Caki2 (cell line): ENCODE measurements at regions not wholly inside any gene's neighbourhood (a gene's known extent, or its start where the extent isn't known, plus 50 kb on each side); places are given as distances from the start of the nearest gene placed in this dataset.
"Not testable (repeated sequence)": the region's sequence is repeated elsewhere in the genome, so short reads cannot be mapped to it uniquely, and the experiment has no call there.

Experiments
- DNase-seq: peaks from one replicate; pipeline ENCODE4 v3.0.0-alpha.2; 2015; ENCODE audit warnings: low read depth
- in situ Hi-C: cut with HindIII; loops from 2 replicates; pipeline ENCODE4 v1.10.0; 2016; ENCODE audit warnings: low sequenced_read_pairs, low pct_unique_long_range_greater_than_20kb, mixed read lengths

DNA sequence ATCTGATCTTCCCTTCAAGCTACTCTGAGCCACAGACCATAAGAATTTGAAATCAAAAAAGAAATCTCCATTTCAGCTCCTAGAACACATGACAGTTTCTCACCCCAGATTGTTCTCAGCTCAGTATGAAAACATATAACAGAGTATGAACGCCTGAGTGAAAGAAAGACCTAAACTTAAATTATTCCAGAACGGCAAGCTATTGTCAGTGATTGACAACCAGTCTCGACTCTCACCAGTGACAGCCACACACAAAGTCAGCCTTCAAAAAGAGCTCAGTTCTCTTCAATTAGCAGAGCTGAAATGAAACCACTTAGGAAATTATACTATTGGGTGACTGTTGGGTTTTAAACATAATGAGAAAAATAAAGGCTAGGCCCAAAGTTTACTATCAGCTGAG is 312.8 kb downstream of the OMA1 start:
- in situ Hi-C loops = no loop called here
- no peak for DNase-seq

DNA sequence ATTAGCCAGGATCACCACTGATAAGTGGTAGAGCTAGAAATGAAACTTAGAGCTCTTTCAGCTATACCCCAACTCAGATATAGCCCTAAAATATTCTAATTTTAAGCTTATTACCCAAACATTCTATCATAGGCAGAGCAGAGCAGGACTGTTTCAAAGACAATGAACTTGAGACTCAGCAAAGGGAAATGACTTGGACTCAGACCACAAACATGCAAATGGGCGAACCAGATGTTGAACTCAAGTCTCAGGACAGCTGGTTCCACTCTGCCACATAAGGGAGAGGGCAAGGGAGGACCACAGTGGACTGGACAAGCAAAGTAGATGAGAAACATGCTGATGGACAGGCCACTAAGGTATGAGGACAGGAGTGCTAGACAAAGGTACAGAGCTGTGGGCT is 315.3 kb downstream of the OMA1 start:
- no peak for DNase-seq
- in situ Hi-C loops = no loop called here

DNA sequence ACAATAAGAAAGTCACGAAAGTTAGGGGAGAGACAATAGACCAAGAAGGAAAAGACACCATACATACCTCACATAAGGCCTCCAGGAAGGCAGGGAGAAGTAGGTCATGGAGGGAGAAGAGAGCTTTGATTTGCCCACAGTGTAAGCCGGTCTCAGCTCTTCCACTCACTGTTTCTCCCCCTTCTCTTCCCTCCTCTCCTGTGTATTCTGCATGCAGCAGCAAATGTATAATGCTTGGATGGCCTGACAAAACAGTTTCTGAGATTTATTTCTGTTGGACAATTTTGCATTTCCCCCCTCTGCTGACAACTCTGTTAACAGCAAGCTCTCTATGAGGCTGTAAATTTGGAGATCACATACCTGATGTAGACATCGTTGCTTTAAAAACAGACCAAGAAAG is 318.9 kb downstream of the OMA1 start:
- in situ Hi-C loops = no loop called here
- DNase-seq = no peak

DNA sequence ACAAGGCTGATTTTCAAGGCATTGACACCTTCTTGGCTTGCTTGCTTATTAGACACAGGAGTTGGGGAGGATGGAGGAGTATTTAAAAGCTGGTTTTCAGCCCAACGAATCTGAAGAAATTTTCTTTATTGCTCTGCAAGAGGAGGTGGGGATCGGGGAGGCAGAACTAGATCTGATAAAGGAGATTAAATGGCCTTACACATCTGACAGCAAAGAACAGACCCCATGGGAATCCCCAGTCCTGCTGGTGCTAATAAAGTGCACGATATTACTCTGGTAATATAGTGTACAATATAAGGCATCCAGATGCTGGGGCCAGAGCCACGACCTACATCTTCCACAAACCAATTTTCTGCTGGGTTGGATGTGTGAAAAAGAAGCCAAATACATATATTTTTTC is 323.0 kb downstream of the OMA1 start:
- DNase-seq = no peak
- in situ Hi-C loops = no loop called here

DNA sequence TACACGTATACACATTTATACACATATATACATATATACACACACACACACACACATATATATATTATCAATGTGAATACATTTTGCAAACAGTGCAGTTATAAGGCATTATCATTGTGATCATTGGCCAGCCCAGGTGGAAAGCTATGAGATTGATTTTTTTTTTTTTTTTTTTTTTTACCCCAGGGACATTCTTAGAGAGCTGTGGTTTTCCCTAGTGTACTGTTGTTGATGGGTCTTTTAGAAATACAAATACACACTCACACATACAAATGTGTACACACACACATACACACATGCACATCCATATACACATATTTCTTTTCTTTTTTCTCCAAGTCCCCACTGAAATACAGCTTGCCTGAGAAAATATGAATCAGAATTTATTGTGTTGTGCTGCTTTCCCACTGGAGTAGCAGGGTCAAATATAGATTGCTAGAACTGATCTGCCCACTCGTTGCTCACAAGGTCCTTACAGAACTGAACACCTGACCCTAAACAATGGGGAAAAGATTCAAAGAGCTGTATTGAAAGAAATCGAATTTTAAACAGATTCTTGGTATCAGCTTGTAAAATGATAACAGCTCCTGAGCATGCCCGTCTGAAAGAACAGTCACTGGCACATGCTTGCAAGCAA is 325.6 kb downstream of the OMA1 start:
- in situ Hi-C loops = no loop called here
- no peak for DNase-seq

DNA sequence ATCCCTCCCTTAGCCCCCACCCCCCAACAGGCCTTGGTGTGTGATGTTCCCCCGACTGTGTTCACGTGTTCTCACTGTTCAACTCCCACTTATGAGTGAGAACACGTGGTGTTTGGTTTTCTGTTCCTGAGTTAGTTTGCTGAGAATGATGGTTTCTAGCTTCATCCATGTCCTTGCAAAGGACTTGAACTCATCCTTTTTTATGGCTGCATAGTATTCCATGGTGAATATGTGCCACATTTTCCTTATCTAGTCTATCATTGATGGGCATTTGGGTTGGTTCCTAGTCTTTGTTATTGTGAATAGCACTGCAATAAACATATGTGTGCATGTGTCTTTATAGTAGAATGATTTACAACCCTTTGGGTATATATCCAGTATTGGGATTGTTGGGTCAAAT is 330.4 kb downstream of the OMA1 start:
- DNase-seq, in situ Hi-C loops: not testable (repeated sequence)

DNA sequence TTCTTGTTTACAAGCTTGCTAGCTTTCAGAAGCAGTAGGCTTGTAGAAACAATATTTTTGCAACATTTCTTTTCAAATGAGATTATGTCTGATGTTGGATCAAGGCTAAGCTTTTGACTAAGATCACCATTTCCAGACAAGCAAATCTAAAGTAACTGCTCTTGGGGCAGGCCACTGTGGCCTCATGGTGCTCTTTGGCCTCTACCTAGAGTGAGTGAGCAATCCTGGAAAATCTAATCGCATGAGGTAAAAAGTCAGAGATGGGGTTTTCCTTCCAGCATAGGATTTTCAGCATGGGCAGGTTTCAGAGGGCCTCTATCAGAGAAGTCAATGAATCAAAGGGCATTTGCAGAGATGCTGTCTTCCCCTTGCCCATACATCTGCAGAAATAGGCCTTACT is 331.9 kb downstream of the OMA1 start:
- in situ Hi-C loops = no loop called here
- no peak for DNase-seq

DNA sequence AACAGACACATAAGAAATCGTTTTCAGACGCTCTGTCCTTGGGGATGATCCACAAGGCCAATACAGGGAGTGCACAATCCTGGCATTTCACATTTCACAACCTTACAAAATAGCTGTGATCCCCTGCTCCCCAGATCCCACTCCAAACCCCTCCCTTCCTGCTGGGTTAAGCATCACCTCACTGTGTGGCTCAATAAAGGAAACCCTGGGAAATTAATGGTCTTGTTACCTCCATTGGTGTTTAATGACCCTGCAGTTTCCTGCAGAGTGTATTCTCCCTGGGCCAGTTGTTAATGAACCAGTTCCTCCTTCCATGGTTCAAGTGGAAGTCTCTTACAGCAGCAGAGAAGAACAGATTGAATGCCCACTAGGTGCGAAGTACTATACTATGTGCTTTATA is 334.7 kb downstream of the OMA1 start:
- DNase-seq = no peak
- in situ Hi-C loops = no loop called here

DNA sequence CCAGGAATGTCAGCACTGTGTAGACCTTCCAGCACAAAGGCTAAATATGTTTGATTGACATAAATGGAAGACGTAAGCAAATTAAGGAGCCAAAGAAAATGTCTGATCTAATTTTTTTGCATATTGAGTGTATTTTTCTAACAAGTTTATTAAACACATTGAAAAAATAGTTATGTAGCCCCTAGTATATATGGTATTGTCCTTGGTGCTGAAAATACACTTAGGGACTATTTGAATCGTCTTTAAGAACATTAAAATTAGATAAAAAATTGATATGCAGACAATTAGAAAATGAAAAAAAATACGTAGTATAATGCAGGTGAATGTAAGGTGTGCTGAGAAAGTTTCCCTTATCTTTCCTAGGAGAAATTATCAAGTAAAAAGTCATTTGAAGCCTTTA is 337.0 kb downstream of the OMA1 start:
- DNase-seq = no peak
- in situ Hi-C loops = no loop called here

DNA sequence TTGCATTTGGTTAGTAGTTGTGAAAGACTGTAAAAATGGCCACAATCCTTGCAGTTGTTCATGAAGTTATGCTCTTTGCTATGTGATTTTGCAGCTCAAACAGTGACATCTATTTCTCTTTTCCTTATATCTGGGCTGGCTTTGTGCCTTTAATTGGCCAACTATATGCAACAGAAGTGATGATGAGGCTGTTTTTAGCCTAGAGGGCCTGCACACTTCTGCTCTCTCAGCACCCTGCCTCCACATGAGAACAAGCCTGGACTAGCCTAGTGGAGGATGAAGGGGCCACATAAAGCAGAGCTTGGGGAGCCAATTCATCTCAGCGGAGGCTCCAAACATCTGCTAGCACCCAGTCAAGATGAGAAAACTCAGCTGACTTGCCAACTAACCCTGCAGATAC is 339.8 kb downstream of the OMA1 start:
- no peak for DNase-seq
- in situ Hi-C loops = no loop called here

DNA sequence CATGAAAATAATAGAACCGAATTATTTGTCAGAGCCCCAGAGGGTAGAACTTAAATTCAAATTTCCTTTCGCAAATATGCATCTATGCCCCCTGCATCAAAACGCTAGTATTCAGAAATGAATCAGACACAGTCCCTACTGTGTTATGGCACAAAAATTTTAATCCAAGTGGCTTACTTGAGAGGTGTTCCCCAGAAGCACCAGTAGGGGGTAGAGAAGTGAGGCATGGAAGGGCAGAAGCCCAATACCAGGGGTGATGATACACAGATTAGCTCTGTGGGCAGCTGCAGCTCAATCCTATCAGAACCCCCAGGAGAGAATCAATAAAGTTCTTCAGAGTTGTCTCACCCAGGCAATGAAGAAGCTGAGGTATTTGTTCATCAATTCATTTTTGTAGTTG is 342.2 kb downstream of the OMA1 start:
- in situ Hi-C loops = no loop called here
- no peak for DNase-seq

DNA sequence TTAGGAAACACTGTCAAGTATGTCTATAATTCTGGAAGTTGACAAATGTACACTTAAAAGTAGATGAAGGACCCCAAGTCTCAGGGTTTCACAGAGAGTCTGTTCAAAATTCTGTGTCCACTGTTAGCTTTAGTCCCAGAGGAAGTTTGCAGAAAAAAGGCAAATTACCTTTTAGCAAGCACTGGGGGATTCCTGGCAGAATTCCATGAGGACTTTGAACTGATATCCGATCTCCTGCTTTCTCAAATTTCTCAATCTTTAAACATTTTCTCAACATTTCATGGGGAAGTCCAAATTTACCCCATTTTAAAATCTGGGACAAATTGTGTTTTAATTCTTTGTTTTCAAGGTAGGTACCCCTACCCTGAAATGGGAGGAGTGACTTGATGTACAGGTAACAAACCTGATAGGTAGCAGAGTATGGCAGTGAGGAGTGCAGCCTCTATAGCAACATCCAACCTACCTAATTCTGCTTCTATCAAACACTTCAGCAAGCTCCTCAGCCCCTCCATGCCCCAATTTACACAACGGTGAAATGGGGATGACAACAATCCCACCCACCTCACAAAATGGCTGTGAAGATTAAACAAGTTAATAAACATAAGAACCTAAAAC is 344.9 kb downstream of the OMA1 start:
- in situ Hi-C loops = no loop called here

DNA sequence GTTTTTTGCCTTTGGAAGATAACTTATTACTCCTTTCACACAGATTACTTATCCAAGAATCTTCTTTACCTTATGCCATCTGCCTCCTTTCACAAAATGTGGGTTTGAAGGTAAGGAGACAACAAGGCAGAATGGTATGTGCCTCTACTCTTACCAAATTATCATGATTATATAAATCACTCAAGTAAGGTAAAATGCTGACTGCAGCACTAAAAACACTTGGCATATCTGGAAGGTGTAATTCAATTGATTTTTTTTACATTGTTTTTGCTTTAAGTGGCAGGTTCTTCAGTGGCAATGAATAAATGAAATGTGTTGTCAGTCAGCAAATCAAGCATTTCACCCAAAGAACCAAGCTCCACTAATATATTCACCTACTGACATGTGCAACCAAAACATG is 346.1 kb downstream of the OMA1 start:
- in situ Hi-C loops = no loop called here
- DNase-seq = no peak

More for the DNA sequence above, 344.9 kb downstream of the OMA1 start:
- no peak for DNase-seq

DNA sequence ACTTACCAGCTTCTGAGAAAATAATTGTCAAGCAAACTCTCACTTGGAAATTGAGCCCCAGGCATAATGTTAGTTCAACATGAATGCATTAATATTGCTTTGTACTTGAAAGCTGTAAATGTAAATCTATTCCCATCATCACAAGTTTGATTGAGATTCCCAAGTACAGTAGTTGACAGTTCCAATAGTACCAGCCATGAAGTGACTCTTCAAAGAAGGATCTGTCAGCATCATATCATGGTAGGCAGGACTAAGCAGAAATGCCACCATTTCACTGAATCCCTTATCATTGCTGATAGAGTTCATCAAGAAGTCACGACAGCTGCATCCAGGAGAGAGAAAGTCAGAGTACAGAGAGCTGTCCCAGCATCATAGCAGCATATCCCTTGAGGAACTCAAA is 348.7 kb downstream of the OMA1 start:
- DNase-seq = no peak
- in situ Hi-C loops = no loop called here

DNA sequence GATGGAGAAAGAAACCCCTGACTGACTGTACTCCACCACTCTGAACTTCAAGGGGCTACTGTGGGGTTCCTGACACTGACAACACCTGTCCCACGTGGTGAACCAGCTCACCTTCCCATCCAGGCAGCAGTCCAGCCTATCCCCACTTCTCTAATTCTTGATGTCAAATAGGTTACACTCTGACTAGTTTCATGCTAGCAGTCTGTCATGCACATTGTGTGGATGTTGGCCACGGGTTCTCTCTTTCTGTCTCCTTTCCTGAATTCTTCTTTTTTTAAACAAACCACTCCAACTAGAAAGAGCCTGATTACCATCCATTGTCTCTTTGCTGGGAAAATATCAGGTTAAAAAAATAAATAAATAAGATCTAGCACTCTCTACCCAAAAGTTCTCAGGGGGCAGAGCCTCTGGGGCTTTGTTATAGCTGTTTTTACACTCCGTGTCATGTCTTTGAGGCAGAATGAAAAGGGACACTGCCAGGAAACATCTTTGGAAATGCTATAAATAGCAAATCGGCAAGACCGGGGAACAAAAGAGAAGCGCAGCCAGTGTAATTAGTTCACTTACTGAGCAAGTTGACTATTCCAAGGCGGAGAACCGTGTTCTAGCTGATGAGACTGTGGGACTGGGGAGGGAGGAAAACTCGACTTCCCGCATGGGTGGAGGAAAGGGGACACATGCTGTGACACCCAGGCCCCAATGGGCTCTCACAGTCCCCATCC is 356.1 kb downstream of the OMA1 start:
- in situ Hi-C loops = no loop called here

DNA sequence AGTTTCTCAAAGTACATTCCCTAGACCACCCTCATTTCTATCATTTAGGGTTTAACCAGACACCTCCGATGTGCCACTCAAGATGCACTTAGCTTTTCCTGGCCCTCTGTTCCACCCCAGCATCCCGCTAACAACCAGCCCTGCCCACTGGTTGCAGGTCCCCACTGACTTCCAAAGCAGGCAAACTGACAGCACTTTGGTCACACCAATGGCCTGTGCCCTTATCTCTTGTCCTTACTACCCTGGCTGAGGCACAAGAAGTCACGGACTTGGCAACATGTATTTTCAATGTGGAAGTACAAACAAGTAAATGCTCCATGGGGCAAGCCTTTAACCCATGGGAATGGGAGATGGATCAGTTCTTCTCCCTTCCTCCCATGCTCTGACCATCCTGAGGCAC is 357.1 kb downstream of the OMA1 start:
- in situ Hi-C loops = no loop called here
- DNase-seq = no peak

More for the DNA sequence above, 356.1 kb downstream of the OMA1 start:
- no peak for DNase-seq

DNA sequence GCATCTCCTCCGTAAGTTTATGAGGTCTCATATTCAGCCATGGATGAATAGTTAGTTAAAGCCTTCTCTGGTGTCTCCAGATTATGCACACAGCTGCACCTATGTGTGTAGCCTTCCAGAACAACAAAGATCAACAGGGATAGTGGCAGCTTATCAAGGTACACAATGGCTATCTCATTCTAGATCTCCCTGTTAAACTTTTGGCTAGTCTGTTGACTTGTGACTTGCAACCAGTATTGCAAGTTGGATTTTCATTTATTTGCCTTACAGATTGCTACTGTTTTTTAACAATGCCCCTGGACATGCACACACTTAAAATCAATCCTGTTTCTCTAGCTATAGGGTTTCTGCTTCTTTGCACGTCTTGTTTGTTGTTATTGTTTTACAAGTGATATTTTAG is 363.2 kb downstream of the OMA1 start:
- DNase-seq = no peak
- in situ Hi-C loops = no loop called here

DNA sequence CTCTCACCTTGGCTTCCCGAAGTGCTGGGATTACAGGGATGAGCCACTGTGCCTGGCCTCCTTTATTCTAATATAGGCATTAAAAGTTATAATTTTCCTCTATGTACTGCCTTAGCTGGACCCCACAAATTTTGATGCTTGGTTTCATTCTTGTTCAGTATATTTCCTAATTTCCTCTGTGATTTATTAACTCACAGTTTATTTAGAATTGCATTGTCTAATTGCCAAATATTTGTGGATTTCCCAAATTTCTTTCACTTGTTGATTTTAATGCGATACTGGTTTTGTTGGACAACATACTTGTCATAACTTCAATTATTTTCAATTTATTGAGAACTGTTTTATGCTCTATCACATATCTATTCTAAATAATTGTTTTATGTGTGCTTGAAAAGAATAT is 366.0 kb downstream of the OMA1 start:
- in situ Hi-C loops = no loop called here
- DNase-seq = no peak

DNA sequence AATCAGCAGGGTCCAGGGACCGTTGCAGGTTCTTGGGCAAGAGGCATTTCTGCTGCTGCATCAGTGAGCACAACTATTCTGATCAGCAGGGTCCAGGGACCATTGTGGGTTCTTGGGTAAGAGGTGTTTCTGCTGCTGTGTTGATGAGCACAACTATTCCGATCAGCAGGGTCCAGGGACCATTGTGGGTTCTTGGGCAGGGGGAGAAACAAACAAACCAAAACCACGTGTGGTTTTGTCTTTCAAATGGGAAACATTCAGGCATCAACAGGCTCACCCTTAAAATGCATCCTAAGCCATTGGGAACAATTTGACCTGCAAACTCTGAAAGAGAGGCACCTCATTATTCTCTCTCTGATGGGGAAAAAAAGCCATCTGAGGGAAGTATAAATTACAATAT is 377.4 kb downstream of the OMA1 start:
- in situ Hi-C loops = not testable (repeated sequence)

DNA sequence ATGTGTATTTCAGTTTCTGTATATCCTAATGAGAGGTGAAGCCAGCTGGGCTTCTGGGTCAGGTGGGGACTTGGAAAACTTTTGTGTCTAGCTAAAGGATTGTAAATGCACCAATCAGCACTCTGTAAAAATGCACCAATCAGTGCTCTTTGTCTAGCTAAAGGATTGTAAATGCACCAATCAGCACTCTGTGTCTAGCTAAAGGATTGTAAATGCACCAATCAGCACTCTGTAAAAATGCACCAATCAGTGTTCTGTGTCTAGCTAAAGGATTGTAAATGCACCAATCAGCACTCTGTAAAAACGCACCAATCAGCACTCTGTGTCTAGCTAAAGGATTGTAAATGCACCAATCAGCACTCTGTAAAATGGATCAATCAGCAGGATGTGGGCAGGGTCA is 379.4 kb downstream of the OMA1 start:
- in situ Hi-C loops, DNase-seq: not testable (repeated sequence)

More for the DNA sequence above, 377.4 kb downstream of the OMA1 start:
- DNase-seq = not testable (repeated sequence)
